ENCODE measurements at regions not wholly inside any gene's neighbourhood (a gene's known extent, or its start where the extent isn't known, plus 50 kb on each side); places are given as distances from the start of the nearest gene placed in this dataset.
"Not testable (repeated sequence)": the region's sequence is repeated elsewhere in the genome, so short reads cannot be mapped to it uniquely, and the experiment has no call there.

DNA sequence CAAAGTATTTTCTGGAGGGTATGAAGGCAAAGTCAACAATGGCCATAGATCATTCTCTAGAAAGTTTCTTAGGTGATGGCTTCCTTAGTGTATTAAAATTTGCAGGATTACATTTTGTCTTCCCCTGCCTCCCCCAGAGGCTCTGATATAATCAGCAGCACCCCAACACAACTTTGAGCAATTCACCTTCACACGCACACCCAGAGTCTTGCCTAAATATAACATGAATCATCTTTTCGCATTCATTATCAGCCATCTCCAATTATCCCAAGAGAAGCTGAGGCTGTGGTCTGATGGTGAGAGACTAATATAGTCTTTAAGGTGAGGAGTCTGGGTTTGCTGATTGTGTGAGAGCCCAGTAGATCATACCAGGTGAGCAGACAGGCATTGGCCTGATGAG lies 343.0 kb downstream of the RRAGC start:
- DNase-seq: no peak

DNA sequence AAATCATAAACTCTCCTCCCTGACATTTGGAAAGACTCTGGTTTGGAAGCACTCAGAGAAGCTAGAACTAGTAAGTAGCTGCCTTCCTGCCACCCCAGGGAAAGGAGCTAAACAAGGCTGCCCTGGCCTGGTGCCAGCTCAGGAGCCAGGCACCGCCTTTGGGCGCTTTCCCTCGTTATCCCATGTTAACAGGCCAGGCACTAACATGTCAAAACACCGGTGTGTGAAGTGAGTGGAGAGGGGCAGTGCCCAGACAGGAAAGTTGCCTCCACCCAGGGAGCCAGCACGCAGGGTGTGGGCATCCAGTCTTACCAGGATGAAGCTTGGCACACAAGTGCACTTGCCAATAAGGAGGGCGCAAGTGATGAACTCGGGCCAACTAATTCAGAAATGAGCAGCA lies 346.8 kb downstream of the RRAGC start:
- no peak for DNase-seq

DNA sequence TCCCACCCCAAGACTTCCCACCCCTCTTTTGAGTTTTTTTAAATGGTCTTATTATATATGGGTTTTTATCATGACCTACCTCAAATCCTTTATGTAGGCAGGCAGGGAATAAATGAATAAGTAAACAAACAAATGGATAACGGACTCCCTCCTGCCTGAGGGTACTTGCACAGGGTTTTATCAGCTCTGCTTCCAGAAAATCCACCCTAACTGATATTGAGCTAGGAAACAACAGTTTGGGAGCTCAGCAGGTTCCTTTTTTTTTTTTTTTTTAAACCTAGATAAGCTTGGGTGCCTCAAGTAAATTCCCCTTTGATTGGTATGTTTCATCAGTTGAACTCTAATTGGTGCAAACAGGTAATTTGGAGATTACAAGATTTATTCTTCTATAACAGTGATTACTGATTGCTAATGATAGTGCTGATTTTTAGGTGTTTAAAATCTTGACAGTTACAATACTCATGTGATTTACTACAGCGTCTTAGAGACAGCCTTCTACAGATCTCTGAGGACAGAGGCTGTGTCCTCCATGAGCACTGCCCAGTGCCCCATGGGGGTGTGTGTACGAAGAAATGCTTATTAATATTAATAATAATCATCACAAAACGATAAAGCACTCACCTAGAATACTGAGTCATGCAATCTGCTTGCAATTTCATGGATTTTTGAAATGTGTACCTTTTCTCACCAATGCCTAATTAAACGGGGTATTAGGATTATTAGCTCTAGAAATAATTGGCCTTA lies 347.4 kb downstream of the RRAGC start:
- no peak for DNase-seq

DNA sequence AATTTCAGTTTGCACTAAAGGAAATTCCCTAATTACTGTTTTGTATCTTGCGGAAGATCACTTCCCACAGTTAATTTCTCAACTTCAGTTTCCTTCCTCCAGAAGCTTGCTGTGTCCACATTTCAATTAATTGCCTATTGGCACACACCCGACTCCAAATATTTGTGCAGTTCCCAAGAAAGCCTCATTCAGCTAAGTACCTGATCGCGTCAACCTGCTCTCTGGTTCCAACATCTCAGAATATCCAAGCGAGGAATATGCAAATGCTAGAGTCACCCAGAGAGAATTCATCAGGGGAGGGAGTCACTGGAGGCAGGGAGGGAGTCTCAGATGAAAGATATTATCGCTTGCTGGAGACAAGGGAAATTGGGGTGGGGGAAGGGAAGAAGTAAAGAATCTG lies 351.3 kb downstream of the RRAGC start:
- no peak for DNase-seq

DNA sequence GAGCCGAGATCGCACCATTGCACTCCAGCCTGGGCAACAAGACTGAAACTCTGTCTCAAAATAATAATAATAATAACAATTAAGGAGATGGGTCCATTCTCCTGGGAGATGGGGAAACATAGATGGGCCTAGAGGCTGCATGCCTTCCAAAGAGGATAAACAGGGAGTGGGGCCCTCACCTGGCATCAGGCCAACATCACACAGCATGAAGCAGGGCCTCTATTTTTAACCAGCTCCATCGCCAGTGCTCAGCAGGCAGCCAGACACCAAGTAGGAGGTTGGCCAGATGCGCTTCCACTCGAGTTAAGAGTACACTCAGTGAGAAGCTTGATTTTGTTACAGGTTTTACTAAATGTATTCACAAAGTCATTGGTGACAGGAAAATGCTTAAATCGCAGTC lies 352.0 kb downstream of the RRAGC start:
- DNase-seq: no peak

DNA sequence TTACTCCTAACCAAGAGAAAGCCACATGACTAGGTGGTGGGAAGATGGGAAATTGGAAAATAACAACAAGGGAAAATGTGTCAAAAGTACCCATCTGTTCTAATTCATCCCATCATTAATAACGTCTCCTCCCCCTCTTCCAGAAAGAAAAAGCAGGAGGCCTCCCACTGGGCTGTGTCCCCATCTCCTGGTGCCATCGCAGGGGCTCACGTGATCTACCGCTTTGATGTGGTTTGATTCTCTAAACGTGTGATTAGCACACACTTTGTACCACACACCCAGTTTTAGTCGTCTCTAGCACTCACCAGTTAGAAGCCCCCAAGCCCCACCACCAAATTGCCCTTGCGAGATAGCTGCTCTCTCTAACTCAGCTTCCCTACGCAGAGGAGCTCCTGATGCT lies 353.6 kb downstream of the RRAGC start:
- no peak for DNase-seq

DNA sequence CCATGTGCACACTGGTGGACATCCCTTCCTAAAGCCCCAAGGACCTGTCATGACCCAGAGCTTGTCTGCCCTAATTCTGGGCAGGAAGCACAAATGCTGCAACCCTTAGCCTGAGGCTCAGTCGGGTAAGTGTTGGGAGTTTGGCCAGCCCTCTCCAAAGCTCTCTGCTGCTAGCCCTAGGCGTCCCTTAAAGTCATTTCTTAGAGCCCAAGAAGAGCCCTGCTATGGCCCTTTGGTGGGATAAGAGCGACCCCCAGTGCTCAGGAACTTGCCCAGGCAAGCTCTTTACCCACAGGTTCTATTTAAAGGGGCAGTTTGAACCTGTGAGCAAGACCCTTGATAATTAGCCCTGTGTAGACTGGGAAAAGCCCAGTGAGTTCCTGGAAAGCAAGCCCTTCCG lies 356.8 kb downstream of the RRAGC start:
- no peak for DNase-seq

DNA sequence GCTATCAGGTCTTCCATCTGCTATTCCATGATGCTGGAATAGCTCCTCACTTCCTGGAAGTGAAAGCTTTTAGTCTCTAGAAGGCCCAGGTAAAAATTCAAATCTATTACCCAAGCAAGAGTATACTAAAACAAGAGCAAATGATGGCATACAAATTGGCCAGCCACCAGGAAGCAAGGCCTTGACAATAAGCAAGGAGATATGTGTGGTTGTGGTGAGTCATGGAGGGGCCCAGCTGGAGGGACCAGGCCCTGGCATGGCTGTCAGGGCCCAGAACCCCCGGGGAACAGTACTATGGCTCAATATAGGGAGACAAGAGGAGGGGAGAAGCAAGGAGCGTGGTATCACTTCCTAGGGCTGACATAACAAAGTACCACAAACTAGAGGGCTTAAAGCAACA lies 358.7 kb downstream of the RRAGC start:
- DNase-seq: no peak

DNA sequence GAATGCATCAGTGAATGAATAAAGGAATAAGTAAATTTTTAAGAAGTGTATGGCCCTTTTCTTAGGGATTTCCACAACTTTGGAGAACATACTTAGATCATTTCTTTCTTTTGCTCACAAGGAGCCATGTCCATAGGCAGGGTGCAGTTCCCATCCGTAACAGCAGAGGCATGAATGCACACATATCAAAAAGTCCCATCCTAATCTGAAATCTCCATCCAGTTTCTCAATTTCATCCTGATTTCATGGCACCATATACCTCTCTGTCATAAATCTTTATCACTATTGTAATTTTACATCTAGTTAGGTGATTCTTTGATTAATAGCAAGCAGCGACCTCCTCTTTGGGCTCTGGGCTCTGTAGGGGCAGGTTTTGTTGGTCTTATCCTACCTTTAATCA lies 359.2 kb downstream of the RRAGC start:
- DNase-seq: no peak

DNA sequence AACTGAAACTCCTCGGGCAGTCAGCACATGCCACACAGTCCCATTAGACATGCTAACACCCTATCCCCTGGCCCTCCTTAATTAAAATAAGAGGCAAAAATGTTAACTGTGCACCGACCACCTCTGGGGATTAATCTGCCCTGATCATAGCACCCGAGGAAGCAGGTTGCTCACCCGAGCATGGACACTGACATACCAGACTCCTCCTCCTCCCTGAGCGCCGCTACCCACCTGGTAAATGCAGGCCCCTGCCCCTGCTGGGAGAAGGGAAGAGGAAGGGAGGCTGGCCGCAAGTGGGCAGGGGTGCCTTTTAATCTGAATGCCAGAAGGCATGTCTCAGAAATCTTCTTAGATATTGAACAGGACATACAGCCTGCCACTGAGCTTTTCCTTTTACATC lies 360.9 kb downstream of the RRAGC start:
- DNase-seq: no peak

DNA sequence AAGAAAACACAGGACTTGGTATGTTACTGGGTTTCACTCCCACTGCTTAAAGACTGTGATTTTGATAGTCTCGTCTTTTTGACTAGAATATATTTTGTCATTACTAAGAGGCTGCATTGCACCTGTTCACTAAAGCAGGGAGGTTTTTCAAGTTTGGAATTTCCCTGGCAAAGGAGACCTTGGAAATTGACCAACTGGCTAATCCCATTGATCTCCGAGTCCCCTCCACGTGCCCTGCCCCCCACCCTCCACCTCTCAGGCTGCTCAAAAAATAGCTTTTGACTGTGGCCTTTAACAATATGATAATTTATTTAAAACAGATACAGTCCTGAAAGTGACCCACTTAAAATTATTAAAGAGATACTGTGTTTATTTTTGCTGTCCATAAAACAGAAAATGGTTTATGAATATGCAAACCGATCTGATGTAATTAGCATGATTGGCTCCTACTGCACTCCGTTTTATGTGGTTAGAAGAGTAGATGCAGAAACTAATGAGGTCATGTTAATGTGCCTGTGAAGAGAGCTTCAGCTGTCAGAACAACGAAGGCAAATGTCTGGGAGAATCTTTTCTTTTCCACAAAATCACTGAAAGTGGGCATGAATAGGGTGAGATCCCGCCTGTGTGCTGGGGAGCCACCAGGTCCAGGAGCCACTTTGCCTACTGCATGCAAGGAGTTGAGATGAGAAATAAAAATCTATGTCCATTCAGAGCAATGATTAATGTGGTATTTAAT lies 361.5 kb downstream of the RRAGC start:
- DNase-seq: no peak

DNA sequence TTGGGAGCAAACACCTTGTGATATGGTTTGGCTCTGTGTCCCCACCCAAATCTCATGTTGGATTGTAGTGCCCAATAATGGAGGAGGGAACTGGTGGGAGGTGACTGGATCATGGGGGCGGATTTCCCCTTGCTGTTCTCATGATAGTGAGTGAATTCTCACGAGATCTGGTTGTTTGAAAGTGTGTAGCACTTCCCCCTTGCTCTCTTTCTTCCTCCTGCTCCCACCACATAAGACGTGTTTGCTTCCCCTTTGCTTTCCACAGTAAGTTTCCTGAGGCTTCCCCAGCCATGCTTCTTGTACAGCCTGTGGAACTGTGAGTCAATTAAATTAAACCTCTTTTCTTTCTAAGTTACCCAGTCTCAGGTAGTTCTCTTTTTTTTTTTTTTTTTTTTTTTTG lies 366.3 kb downstream of the RRAGC start:
- not testable (repeated sequence) for DNase-seq

DNA sequence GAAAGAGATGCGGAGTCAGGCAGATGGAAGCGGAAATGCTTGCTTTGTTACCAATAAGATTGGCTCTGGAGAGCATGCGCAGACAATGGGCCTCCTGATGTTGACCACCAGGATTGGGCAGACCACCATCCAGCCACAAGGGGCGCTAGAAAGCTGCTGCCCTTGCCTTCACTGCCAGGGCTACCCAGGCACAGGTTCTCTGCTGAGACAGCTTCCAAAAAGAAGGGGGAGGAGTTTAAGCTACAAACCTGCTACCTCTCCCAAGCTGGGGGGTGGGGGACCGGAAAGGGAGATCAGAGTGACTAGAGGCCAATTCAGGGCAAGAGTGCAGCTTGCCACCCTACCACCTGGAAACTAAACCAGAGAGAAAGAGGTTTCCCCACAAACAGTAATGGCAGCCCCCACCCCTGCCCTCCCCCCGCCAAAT lies 369.7 kb downstream of the RRAGC start:
- DNase-seq: peak in 8 of 58 donors; percentile 3 to 49 (median 8)

DNA sequence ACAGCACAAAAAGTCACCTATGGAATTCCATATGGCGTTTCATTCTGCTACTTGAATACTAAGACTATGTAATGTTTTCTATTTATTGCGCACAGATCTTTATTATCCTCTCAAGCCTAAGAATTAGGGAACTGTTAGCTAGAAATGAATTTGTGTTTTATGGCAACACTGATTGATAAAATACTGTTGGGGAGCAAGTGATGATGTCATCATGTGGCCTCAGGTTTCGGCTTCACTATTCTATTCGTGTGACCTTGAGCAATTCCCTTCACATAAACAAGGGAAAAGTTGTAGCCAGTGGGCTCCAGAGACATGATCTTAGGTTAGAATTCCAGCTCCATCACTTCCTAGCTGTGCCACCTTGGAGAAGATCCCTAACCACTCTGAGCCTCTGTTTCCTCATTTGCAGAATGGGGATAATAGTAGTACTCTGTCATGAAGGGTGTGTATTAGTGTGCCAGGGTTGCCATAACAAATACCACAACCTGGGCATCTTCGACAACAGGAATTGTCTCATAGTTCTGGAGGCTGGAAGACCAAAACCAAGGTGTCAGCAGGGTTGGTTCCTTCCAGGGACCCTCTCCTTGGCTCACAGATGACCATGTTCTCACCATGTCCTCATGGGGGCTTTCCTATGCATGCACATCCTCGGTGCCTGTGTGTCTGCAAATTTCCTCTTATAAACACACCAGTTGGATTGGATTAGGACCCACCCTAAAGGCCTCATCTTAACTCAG lies 371.2 kb downstream of the RRAGC start:
- DNase-seq: no peak

DNA sequence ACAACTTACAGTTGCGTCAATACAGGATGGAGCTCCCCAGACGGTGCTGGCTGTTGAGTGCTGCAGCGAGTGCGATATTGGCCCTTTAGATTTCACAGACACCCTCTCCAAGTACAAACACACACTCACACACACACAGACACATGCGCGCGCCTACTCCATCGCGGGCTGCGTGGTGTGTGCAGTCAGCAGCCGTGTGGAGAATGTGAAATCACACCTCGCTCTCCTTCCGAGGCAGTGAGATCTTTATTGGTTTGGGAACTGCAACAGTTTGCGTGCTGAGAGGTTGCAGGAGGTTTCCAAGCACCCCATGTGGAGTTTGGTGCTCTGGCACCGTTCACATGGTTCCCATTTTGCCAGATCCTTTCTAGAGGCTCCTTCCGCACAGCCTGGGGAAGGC lies 372.2 kb downstream of the RRAGC start:
- peak in 3 of 58 donors; percentile 6 to 28 (median 12) for DNase-seq

DNA sequence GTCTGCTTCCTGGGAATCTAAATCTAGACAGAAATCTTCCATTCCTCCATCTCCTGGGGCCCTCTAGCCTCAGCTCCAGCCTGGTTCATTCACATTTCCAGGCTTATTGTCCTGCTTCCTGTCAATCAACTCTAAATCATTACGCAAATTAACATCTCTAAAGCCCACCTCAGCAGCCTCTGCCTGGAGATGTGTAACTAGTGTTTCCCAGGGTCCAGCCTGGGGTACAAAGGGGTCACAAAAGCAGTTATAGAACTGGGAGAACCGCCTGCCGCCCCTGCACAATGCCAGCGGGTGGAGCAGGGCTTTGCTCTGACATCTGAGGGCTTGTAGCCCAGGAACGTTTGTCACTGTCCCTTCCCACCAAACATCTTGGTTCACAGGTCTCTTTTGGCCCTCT lies 373.5 kb downstream of the RRAGC start:
- no peak for DNase-seq

DNA sequence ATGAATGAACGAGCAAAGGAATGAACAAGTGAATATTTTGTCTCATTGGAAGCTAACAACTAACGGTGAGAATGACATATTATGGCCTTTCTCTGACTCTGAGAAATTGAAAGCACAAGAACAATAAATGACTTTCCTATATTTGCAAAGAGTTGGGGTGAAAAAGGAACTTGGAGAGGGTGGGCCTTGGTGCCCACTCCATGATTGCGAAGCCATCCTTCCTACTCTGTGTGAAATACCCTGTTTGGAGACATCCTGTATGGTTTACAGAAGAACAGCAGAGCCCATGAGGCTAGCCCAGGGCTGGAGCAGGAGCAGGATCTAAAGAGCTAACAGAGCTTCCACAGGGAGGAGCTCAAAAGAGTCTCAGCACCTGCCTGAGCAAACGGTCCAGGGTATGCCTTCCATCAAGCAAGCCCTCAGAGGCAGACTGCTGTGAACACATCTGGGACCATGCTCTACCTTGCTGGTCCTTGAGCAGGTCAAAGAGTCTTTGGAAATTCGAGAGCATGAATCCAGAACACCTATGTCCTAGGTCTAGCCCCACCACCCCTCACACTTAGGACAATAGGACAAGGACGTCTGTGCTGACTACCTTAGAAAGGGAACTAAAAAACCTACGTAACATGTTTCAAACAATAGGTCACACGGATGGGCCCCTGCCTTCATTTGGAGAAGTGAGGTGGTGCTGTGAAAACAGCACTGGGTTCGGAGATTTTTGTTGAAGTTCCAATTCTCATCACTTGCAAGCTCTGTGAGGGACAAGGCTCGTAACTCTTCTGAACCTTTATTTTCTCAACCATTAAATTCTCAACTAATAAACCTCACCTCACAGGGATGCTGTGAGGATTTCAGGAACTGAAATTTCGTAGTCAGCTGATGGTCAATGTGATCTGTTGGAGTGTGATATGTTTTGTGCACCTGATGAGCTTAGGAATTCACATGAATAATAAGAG lies 377.4 kb downstream of the RRAGC start:
- DNase-seq: no peak

DNA sequence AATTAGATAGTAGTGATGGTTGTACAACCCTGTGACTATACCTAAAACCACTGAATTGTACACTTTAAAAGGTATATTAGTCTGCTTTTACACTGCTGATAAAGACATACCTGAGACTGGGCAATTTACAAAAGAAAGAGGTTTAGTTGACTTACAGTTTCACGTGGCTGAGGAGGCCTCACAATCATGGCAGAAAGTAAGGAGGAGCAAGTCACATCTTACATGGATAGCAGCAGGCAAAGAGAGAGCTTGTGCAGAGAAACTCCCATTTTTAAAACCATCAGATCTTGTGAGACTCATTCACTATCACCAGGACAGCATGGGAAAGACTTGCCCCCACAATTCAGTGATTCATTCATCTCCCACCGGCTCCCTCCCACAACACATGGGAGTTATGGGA lies 379.9 kb downstream of the RRAGC start:
- not testable (repeated sequence) for DNase-seq

DNA sequence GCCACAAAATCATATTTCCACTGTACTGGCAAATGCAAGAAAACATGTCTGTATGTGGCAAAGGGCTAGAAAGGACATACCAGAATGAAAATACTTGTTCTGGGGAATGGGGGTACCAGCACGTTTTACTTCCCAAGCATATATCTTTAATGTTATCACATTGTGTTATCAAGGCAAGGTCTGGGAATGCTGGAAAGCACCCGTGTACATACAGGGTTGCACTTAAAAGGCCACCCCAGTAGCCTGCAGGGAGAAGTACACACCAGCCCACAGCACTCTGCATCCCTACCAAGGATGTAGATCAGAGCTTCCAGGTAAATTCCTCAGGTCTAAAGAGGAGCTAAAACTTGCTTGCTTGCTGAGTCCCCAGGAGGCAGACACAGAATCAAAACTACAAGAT lies 381.8 kb downstream of the RRAGC start:
- no peak for DNase-seq

DNA sequence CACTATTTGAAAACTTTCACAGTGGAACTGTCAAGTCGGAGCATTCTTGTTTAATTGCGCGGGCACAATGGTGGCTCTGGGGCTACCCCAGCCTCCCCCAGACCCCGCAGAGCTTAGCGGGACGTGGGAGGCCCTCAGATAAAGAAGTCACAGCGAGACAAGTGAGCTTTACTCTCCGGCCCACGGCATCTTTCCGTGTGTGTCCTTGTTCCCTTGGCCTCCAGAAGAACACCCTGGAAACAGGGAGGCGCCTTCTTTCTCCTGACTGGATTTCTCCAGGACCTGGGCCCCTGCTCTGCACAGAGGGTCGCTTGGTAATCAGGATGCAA lies 382.8 kb downstream of the RRAGC start:
- DNase-seq: no peak

DNA sequence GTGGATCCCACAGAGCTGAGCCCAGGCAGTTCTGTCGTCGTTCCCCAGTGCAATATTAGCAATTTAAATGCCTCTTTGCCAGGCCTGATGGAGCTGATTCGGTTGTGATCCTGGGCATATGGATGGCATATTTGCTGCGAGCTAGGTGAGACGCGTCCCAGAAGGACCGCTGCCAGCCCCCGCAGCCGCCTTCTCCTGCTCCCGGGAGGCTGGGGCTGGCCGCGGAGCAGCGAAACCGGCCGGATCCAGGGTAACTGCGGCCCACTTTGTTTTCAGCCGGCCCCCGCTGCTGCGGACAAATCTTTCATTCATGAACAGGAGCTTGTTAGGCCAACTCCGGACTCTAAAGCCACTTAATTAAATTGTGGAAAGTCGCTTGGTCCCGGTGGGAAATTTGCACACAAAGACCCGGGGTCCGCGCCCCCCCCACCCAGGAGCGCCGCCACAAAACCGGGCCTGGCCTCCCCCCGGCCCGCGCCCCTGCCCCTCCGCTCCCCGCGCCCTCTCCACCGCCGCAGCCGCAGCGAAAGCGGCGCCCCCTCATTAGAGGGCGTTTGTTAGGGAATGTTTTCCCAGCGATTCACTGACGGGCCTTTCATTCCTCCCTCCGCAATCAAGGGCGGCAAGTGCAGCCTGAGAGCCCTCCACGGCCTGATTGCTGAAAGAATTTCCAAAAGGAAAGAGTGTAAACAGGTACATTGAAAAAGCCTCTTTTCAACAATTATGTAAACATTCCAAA lies 383.3 kb downstream of the RRAGC start:
- peak in 30 of 58 donors; percentile 7 to 57 (median 30) for DNase-seq
